ENCODE measurements at regions not wholly inside any gene's neighbourhood (a gene's known extent, or its start where the extent isn't known, plus 50 kb on each side); places are given as distances from the start of the nearest gene placed in this dataset.
"Not testable (repeated sequence)": the region's sequence is repeated elsewhere in the genome, so short reads cannot be mapped to it uniquely, and the experiment has no call there.

DNA sequence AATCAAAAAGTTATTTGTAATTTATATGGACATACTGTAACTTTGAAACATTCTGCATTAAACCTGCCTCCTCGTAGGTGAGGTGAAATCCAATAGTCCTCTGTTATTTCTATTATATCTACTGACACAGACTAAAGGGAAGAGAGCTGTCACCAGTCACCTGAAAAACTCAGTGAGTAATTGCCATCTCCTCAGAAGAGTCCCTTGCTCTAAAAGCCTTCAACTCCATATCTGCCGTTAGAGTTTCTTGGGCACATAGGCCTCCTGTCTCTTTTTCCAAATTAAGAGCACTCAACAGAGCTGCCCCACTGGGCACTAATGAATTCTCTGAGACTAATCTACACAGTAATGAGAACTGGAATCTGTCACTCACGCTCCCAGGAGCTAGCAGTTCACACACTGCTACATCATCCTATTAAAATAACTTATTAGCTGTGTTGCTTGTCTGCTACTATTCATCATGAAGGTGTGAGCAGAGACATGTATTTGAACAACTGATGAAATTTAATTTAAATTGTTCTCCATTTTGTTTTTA is 67.3 kb upstream of the VCAN start:
- DNase-seq (ENCODE audit: low spot score) = no peak

DNA sequence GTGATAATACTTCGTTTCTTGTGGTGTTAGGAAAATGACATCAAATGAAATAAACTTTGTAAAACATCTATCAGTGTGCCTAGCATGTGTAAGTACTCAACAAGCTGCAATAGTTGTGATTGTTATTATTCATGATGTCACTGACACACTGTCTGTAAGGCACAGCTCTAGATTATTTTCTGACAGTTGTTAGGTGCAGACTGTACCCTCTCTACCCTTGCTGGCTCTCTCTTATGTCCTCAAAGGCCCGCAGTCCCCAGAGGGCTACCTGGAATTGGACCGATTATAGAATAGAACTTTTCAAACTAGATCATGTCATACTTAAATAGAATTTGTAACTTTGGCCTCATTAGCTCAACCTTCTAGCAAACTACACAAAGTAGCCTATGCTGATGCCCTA is 65.9 kb upstream of the VCAN start:
- no peak for DNase-seq (ENCODE audit: low spot score)

GRCh38 chr5:83406906-83407305 is 64.6 kb upstream of the VCAN start:
- no peak for DNase-seq (ENCODE audit: low spot score)

DNA sequence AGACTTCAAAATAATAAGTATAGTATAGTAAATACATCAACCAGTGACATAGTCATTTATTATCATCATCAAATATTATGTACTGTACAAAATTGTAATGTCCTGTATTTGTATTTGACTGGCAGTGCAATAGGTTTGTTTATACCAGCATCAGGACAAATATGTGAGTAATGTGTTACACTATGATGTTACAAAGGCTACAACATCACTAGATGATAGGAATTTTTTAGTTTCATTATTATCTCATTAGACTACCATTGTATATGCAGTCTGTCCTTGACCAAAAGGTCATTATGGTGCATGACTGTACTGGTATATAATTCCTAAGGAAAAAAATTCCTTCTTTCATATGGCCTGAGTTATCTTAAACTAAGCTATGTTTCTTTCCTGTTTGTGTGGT is 63.6 kb upstream of the VCAN start:
- DNase-seq (ENCODE audit: low spot score) = no peak

DNA sequence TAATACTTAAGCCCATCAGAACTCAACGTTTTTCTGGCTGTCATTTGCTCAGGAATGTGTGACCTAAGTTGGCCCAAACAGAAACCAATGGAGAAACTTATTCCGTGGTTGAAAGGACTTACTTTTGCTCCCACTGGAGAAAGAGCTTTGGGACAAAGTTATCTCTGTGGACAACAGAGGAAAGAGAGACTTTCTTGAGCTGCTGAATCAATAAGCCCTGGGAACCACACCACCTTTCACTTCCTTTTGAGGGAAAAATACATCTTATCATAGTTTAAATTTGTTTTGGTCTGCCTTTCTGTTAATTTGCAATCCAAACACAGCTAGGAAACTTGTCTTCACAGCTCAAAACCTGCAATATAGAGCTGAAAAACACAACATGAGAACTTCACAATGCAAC is 62.8 kb upstream of the VCAN start:
- no peak for DNase-seq (ENCODE audit: low spot score)

DNA sequence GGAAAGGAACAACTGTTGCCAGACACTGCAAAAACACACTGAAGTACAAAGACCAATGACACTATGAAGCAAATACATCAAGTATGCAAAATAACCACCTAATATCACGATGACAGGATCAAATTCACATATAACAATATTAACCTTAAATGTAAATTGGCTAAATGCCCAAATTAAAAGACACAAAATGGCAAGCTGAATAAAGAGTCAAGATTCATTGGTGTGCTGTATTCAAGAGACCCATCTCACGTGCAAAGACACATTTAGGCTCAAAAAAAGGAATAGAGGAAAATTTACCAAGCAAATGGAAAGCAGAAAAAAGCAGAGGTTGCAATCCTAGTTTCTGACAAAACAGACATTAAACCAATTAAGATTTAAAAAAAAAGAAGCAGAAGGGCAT is 61.8 kb upstream of the VCAN start:
- DNase-seq (ENCODE audit: low spot score) = not testable (repeated sequence)

DNA sequence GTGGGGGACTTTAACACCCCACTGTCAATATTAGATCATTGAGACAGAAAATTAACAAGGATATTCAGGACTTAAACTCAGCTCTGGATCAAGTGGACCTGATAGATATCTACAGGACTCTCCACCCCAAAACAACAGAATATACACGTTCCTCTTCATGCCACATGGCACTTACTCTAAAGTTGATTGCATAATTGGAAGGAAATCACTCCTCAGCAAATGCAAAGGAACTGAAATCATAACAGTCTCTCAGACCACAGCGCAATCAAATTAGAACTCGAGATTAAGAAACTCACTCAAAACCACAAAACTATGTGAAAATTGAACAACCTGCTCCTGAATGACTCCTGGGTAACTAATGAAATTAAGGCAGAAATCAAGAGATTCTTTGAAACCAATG is 61.2 kb upstream of the VCAN start:
- not testable (repeated sequence) for DNase-seq (ENCODE audit: low spot score)

GRCh38 chr5:83414601-83415000 is 56.9 kb upstream of the VCAN start:
- DNase-seq (ENCODE audit: low spot score) = peak; percentile 6

GRCh38 chr5:83417884-83418283 is 53.7 kb upstream of the VCAN start:
- no peak for DNase-seq (ENCODE audit: low spot score)

DNA sequence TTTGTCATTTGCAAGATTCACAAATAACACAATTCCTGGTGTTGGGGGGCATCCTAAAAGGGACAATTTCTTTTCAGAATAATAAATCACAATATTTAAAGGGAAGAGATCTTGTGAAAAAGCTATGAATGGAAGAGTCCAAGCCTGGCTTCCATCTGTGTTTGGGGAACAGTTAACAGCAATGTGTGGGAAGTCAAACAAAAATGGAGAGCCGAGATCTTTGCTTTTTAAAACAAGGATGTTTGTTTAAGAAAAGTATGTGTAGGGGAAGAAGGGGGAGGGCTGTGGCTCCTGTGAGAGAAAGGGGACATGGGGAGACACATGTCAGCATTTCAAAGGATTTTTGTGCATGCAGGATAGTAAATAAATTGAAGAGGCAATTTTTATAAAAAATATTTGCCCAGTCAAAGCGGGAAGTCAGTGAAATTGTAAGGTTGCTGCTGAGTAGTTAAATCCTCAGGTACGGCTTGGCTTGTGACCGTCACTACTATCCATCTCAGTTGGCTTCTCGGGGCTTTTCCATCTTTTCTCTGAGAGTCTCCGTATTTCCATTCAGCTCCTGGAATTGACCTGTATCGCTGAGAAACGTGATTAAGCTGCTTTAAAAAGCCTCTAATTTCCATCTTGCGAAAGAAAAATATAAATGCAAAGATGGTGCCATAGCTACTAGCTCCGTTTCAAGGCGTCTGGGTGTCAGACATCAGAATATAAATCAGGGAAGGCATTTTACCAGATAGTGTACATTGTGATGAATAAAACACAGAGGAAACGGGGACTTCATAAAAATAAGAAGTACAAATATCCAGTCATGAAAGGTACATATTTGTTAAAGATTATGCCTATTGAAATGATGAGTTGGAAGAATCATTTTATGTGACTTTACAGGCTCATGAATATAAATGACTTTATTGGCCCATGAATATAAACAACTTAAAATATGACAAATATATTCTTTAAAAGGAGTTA is 52.9 kb upstream of the VCAN start:
- no peak for DNase-seq (ENCODE audit: low spot score)
